GM12864 (cell line): ENCODE measurements at regions not wholly inside any gene's neighbourhood (a gene's known extent, or its start where the extent isn't known, plus 50 kb on each side); places are given as distances from the start of the nearest gene placed in this dataset.

ENCODE experiments used
- DNase-seq: peaks from one replicate; pipeline ENCODE4 v3.0.0-alpha.2; 2011; ENCODE audit warnings: low read depth
- H3K4me3 ChIP-seq: 2 replicates; pipeline ENCODE4 v1.5.1; 2011; ENCODE audit warnings: mild to moderate bottlenecking, low read depth, low read length, control low read depth
- TF ChIP-seq, protein P1 (sequence below): IDR thresholded peaks from 2 replicates; pipeline ENCODE4 v1.5.1; 2011; ENCODE audit warnings: low read depth, mild to moderate bottlenecking, moderate library complexity, low read length, control low read depth, inconsistent platforms; ENCODE audit errors: missing control alignments

DNA sequence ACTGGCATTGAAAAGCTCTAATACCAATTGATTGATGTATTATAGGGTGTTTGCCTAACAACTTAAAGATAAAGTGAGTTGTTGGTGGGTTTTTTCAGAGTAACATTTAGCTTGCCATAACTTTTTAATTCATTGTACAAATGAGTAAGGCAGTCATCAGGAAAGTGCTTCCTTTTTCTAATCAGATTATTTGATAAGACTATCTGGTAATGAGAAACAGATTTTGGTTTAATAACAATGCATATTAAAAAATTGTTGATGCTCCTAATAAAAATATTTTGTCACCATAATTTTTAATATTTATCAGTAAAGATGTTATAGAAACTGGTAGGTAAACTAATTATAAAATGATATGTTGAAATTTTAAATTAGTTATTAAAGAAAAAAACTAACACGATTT is 51.3 kb downstream of the BLTP1 start:
- no peak overlapping the region for H3K4me3 ChIP-seq
- TF ChIP-seq, protein P1, sequence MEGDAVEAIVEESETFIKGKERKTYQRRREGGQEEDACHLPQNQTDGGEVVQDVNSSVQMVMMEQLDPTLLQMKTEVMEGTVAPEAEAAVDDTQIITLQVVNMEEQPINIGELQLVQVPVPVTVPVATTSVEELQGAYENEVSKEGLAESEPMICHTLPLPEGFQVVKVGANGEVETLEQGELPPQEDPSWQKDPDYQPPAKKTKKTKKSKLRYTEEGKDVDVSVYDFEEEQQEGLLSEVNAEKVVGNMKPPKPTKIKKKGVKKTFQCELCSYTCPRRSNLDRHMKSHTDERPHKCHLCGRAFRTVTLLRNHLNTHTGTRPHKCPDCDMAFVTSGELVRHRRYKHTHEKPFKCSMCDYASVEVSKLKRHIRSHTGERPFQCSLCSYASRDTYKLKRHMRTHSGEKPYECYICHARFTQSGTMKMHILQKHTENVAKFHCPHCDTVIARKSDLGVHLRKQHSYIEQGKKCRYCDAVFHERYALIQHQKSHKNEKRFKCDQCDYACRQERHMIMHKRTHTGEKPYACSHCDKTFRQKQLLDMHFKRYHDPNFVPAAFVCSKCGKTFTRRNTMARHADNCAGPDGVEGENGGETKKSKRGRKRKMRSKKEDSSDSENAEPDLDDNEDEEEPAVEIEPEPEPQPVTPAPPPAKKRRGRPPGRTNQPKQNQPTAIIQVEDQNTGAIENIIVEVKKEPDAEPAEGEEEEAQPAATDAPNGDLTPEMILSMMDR = no peak

DNA sequence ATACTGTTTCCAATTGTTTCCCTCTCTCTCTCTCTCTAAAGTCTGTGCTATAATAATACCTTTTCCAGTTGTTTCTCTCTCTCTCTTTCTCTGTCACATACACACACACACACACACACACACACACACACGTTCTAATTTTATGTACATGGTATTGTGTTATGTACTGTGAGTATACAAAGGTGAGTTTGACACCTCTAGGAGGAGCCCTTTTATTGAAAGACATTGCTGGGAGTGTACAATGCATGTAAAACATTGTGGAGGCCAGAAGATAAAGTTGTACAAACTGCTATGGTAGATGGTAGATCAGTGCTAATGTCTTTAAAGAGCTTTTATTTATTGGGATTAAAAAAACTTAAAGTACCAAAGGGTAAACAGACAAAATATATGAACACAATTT is 53.6 kb downstream of the BLTP1 start:
- no peak for DNase-seq
- TF ChIP-seq, protein P1 = no peak
- H3K4me3 ChIP-seq = no peak overlapping the region

More for the DNA sequence above, 51.3 kb downstream of the BLTP1 start:
- no peak for DNase-seq

DNA sequence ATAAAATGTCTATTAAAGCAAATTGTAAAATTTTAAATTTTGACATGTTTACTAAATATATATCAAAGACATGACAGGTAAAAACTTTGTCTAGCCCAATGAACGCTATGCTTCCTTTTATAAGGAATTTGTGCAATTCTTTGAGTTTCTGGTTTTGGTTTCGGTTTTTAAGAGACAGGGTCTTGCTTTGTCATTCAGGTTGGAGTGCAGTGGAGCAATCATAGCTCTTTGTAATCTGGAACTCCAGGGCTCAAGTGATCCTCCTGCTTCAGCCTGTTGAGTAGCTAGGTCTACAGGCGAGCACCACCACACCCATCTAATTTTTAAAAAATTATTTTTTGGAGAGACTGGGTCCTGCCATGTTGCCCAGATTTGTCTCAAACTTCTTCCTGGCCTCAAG is 60.7 kb downstream of the BLTP1 start:
- DNase-seq = no peak
- TF ChIP-seq, protein P1 = no peak
- no peak overlapping the region for H3K4me3 ChIP-seq

DNA sequence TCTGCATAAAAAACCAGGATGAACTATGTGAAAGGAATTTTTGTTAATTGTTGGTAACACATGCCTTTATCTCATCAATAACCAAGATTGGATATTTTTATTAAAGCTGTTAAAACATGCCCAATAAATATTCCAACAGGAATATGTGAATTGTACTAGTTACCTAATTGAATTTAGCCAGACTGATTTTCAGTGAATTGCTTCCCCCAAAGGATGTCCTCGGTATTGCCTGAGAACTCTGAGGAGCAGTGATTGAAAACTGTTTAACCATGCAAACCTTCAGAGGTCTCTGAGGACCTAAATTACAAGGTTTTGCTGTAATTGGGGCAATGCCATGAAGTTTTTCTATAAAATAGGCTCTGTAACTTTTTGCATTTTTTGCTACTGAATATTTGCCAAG is 66.6 kb downstream of the BLTP1 start:
- H3K4me3 ChIP-seq = no peak overlapping the region
- TF ChIP-seq, protein P1 = peak; percentile 40
- no peak for DNase-seq

DNA sequence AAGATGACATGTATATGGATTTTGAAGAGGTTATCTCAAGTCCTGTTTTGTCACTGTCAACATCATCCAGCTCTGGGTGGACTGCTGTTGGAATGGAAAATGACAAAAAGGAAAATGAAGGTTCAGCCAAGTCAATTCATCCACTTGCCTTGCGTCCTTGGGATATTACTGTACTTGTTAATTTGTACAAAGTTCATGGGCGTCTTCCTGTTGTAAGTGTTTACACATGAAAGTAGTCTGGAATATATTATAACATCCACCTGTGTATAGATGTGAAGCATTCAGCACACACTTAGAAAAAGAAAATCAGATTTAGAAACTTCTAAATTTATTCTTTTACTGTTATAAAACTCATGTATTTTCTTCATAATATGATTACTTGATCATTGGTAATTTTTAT is 67.2 kb downstream of the BLTP1 start:
- DNase-seq = no peak
- TF ChIP-seq, protein P1 = no peak

DNA sequence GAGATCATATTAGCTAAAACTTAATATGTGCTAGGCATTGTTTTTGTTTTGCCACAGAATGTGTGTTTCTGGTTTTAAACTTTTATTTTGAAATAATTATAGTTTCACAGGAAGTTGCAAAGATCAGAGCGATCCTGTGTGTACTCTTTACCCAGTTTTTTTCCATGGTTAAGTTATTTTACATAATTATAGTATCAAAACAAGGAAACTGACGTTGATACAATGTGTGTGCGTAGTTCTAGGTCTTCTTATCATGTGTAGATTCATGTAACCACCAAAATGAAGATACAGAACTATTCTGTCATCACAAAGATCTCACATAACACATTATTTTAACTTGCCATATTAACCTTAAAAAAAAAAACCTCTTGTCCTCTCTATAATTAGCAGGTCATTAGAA is 69.2 kb downstream of the BLTP1 start:
- TF ChIP-seq, protein P1 = no peak
- H3K4me3 ChIP-seq = no peak overlapping the region
- DNase-seq = no peak

More for the DNA sequence above, 67.2 kb downstream of the BLTP1 start:
- no peak overlapping the region for H3K4me3 ChIP-seq

DNA sequence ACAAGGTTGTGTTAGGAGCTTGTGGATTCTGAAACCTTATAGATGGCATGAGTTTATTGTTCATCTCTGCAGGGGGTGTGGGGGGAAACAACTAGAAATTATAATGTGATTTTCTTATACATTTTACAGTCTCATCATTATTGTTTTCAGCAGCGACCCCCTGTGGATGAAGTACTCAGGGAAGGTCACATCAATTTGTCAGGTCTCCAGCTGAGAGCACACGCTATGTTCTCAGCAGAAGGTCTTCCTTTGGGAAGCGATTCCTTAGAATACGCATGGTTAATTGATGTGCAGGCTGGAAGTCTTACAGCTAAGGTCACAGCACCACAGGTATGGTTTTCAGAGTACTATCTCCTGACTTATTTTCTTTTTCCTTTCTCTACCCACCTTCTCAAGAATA is 72.2 kb downstream of the BLTP1 start:
- DNase-seq = no peak
- H3K4me3 ChIP-seq = no peak overlapping the region
- TF ChIP-seq, protein P1 = no peak
